Duodenal mucosa (tissue), 2 donors: ENCODE measurements at regions not wholly inside any gene's neighbourhood (a gene's known extent, or its start where the extent isn't known, plus 50 kb on each side); places are given as distances from the start of the nearest gene placed in this dataset.
"Not testable (repeated sequence)": the region's sequence is repeated elsewhere in the genome, so short reads cannot be mapped to it uniquely, and the experiment has no call there.

Source experiments
- H3K27ac ChIP-seq: one replicate; pipeline ENCODE4 v1.7.0; 2013; ENCODE audit warnings: low read depth, low read length
- H3K27me3 ChIP-seq, 2 donors: one replicate each; pipeline ENCODE4 v1.7.0; 2013; ENCODE audit warnings: low read length in 2 of 2, control low read depth in 1 of 2; ENCODE audit not compliant: insufficient read depth in 2 of 2, control insufficient read depth in 1 of 2
- H3K36me3 ChIP-seq, 2 donors: one replicate each; pipeline ENCODE4 v1.7.0; 2013; ENCODE audit warnings: low read length in 2 of 2, control low read depth in 1 of 2; ENCODE audit not compliant: insufficient read depth in 2 of 2, control insufficient read depth in 1 of 2
- H3K4me1 ChIP-seq, 2 donors: one replicate each; pipeline ENCODE4 v1.7.0; 2013; ENCODE audit warnings: low read length in 2 of 2, control low read depth in 1 of 2; ENCODE audit not compliant: insufficient read depth in 2 of 2, control insufficient read depth in 1 of 2
- H3K4me3 ChIP-seq, 2 donors: one replicate each; pipeline ENCODE4 v1.7.0; 2013; ENCODE audit warnings: low read length in 2 of 2, low read depth in 1 of 2
- H3K9ac ChIP-seq, 2 donors: one replicate each; pipeline ENCODE4 v1.7.0; 2013; ENCODE audit warnings: low read length in 2 of 2, low read depth in 1 of 2
- H3K9me3 ChIP-seq, 2 donors: one replicate each; pipeline ENCODE4 v1.7.0; 2013; ENCODE audit warnings: low read length in 2 of 2, control low read depth in 1 of 2; ENCODE audit not compliant: control insufficient read depth in 1 of 2

- Histone ChIP-seq H3K9me3 (no peaks in the 10 kb centered on the region), H3K36me3 (no peaks in the 10 kb centered on the region), H3K27me3 (peaks cover 0 to 4% of the 10 kb centered on the region in 2 donors), H3K9ac (no peak overlapping the region), H3K4me1 (no peaks in the 10 kb centered on the region), H3K27ac (no peak overlapping the region), H3K4me3 (no peak overlapping the region)
Measured at GRCh38 chrX:37904833-37905232, 57.5 kb upstream of the DYNLT3 start.

DNA sequence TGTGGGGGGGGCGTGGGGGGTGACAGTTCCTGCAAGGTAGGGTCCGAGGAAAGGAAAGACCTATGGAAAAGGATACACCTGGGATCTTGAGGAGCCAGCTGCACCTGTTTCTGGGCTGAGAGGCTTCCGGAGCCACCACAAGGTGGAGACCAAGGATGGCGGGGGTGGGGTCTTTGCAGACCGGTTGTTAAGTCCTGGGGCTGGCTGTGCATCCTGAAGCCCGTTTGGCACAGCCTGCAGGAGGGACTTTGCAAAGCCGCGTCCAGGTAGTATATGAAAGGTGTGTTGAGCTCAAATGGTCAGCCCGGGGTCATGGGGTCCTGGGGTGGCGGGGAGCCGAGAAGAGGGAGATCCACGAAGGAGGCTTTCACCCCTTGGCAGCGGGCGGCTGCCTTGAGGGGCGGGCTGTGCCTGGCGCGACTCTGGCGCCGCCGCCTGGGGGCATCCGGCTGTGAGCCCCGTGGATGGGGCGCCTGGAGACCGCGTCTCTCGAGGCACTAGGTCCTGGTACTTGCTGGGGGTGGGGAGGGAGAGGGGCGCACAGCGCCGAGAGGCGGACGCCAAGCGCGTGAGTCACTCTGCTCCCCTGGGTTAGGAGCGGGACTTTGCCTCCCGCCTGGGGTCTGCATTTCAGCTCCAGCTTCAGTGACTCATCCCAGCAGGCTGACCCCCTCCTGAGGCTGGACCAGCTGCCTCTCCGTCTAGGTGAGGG is 58.2 kb upstream of the DYNLT3 start:
- H3K4me1 ChIP-seq: no peaks in the 10 kb centered on the region
- peaks cover 0 to 4% of the 10 kb centered on the region in 2 donors for H3K27me3 ChIP-seq
- no peak overlapping the region for H3K27ac ChIP-seq
- H3K4me3 ChIP-seq: peak overlapping the region in 1 of 2 donors; percentile 15
- H3K9ac ChIP-seq: no peak overlapping the region
- no peaks in the 10 kb centered on the region for H3K36me3 ChIP-seq
- no peaks in the 10 kb centered on the region for H3K9me3 ChIP-seq

- Histone ChIP-seq H3K4me1 (no peaks in the 10 kb centered on the region), H3K4me3 (no peak overlapping the region), H3K9me3 (no peaks in the 10 kb centered on the region), H3K36me3 (no peaks in the 10 kb centered on the region), H3K9ac (no peak overlapping the region), H3K27ac (no peak overlapping the region), H3K27me3 (peaks cover 0 to 4% of the 10 kb centered on the region in 2 donors)
Measured at GRCh38 chrX:37906357-37906756, 59.0 kb upstream of the DYNLT3 start.

GRCh38 chrX:37910186-37910585 is 62.8 kb upstream of the DYNLT3 start:
- Histone ChIP-seq H3K9ac (no peak overlapping the region), H3K4me3 (no peak overlapping the region), H3K4me1 (no peaks in the 10 kb centered on the region), H3K36me3 (no peaks in the 10 kb centered on the region), H3K27me3 (peaks cover 0 to 4% of the 10 kb centered on the region in 2 donors), H3K9me3 (no peaks in the 10 kb centered on the region), H3K27ac (no peak overlapping the region)

DNA sequence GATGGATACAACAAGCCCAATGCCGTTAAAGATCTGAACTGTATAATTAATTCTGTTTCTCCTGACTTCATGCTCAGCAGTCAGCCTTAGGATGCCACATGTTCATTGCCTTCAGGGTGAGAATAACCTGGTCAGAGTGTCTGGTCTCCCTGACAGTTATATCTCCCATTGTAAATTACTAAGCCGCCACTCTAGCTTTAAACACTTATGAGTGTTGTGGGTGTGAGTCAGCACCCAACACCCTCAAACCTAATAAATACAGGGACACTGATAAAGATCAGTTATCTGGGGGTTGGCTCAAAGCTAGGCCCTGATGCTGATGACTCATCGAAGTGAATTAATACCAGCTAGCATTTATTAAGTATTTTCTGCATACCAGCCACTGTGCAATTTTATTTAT is 64.9 kb upstream of the DYNLT3 start:
- Histone ChIP-seq H3K27ac (no peak overlapping the region), H3K36me3 (no peaks in the 10 kb centered on the region), H3K4me3 (no peak overlapping the region), H3K4me1 (no peaks in the 10 kb centered on the region), H3K9ac (no peak overlapping the region), H3K27me3 (no peaks in the 10 kb centered on the region), H3K9me3 (no peaks in the 10 kb centered on the region)

GRCh38 chrX:37912777-37913176 is 65.4 kb upstream of the DYNLT3 start:
- no peaks in the 10 kb centered on the region for H3K27me3 ChIP-seq
- H3K9ac ChIP-seq: no peak overlapping the region
- no peaks in the 10 kb centered on the region for H3K36me3 ChIP-seq
- no peaks in the 10 kb centered on the region for H3K9me3 ChIP-seq
- H3K4me3 ChIP-seq: no peak overlapping the region
- H3K4me1 ChIP-seq: no peaks in the 10 kb centered on the region
- no peak overlapping the region for H3K27ac ChIP-seq

DNA sequence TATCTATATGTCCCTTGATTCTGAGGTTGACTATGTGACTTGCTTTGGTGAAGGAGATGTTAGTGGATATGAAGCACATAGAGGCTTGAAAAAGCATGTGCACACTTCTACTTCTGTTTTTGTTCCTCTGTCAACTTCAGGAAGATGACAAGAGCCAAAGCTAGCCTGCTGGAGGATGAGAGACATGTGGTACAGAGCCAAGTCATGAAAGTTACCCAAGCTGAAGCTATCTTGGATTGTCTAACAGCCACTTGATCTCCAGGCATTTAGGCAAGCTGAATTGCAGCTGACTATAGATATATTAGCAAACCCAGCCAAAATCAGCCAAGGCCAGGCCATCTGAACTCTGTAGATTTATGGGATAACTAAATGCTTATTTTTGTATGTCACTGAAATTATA is 70.8 kb upstream of the DYNLT3 start:
- Histone ChIP-seq H3K4me3 (no peak overlapping the region), H3K4me1 (no peaks in the 10 kb centered on the region), H3K27me3 (no peaks in the 10 kb centered on the region), H3K9me3 (peaks cover 0 to 3% of the 10 kb centered on the region in 2 donors), H3K9ac (no peak overlapping the region), H3K36me3 (no peaks in the 10 kb centered on the region), H3K27ac (no peak overlapping the region)

DNA sequence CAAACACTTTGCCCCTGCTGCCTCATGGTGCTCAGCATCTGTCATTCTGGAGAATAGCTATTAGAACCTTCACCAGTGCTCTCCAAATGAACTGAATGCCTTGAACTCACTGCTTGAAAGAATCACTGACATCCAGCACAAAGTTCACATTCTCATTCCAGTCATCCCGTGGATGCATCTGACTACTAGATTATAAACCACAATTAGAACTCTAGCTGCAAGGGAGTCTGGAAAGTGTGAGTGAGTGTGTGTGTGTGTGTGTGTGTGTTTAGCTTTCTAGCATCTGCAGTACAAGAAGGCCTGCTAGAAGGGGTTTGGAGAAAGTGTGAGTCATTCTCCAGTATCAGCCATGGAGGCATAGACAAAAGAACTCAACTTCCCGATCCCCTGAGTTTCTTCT is 71.3 kb upstream of the DYNLT3 start:
- H3K9me3 ChIP-seq: peaks cover 0 to 3% of the 10 kb centered on the region in 2 donors
- no peaks in the 10 kb centered on the region for H3K4me1 ChIP-seq
- H3K36me3 ChIP-seq: no peaks in the 10 kb centered on the region
- H3K9ac ChIP-seq: no peak overlapping the region
- no peaks in the 10 kb centered on the region for H3K27me3 ChIP-seq
- no peak overlapping the region for H3K4me3 ChIP-seq
- no peak overlapping the region for H3K27ac ChIP-seq

DNA sequence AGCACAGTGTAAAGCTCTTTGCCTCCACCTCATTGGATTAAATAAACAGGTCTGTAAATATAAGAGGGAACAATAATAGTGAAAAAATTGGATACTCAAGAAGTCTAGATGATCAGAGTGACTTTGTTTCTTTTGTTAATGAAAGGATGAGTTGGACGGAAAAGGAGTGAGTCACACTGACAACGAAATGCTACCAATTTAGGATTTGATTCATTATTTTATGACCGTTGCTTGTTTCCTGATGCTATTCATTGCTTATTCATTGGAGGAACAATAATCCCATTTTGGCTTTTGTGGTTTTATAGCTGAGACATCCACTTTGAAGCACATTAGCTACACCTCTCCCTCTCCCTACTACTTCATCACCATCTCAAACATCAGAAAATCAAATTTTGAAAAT is 74.4 kb upstream of the DYNLT3 start:
- Histone ChIP-seq H3K27ac (no peak overlapping the region), H3K9me3 (peaks cover 0 to 3% of the 10 kb centered on the region in 2 donors), H3K4me1 (no peaks in the 10 kb centered on the region), H3K36me3 (no peaks in the 10 kb centered on the region), H3K9ac (no peak overlapping the region), H3K27me3 (no peaks in the 10 kb centered on the region), H3K4me3 (no peak overlapping the region)

- Histone ChIP-seq H3K27me3 (no peaks in the 10 kb centered on the region), H3K27ac (no peak overlapping the region), H3K4me1 (no peaks in the 10 kb centered on the region), H3K9me3 (peaks cover 0 to 3% of the 10 kb centered on the region in 2 donors), H3K36me3 (no peaks in the 10 kb centered on the region), H3K4me3 (no peak overlapping the region), H3K9ac (no peak overlapping the region)
Measured at GRCh38 chrX:37922928-37923327, 75.6 kb upstream of the DYNLT3 start.

- not testable (repeated sequence) for H3K27ac ChIP-seq, H3K9me3 ChIP-seq, H3K4me3 ChIP-seq, H3K9ac ChIP-seq, H3K27me3 ChIP-seq, H3K36me3 ChIP-seq, H3K4me1 ChIP-seq
Measured at GRCh38 chrX:37925761-37926160, 78.4 kb upstream of the DYNLT3 start.
